Pancreas (tissue), 10 donors: ENCODE measurements at regions not wholly inside any gene's neighbourhood (a gene's known extent, or its start where the extent isn't known, plus 50 kb on each side); places are given as distances from the start of the nearest gene placed in this dataset.
"Not testable (repeated sequence)": the region's sequence is repeated elsewhere in the genome, so short reads cannot be mapped to it uniquely, and the experiment has no call there.

Experiments
- ATAC-seq, 4 donors: fragments of 200-7000 bp; cut with Tn5 transposase; one replicate each; pipeline versions ENCODE4 v1.8.0 to v1.9.1; 2020; ENCODE audit warnings: mild to moderate bottlenecking in 4 of 4, moderate library complexity in 4 of 4
- DNase-seq, 6 donors: peaks; one replicate each; pipeline ENCODE4 v3.0.0-alpha.2; 2020
- FAIRE-seq: peaks from 2 replicates; lab custom pipeline; 2012; peaks lifted over from hg19 to GRCh38; lab: Jason Lieb, UNC
- H3K27ac ChIP-seq, 4 donors: fragments of 200-600 bp; sonication (generic); 1 replicate in 3 of 4; 2 replicates in 1 of 4; pipeline versions ENCODE4 v1.5.0 to v1.8.0; 2020
- H3K27me3 ChIP-seq, 4 donors: fragments of 200-600 bp; one replicate each; pipeline ENCODE4 v1.8.0; 2021
- H3K36me3 ChIP-seq, 3 donors: fragments of 200-600 bp; sonication (generic) in 1 of 3; one replicate each; pipeline versions ENCODE4 v1.5.0 to v1.8.0; 2020 to 2021
- H3K4me1 ChIP-seq, 3 donors: fragments of 200-600 bp; one replicate each; pipeline ENCODE4 v1.8.0; 2021
- H3K4me3 ChIP-seq, 4 donors: fragments of 200-600 bp; sonication (generic) in 2 of 4; one replicate each; pipeline versions ENCODE4 v1.5.0 to v1.8.0; 2020 to 2021
- H3K9me3 ChIP-seq, 4 donors: fragments of 200-600 bp; one replicate each; pipeline ENCODE4 v1.8.0; 2021
- CTCF ChIP-seq, 4 donors: fragments of 200-600 bp; sonication (generic) in 3 of 4; IDR thresholded peaks; one replicate each; pipeline versions ENCODE4 v1.5.0 to v1.8.0; 2021; ENCODE audit warnings: antibody characterized with exemption in 4 of 4
- WGBS, 2 donors: extraction: QIAGEN DNeasy Blood & Tissue Kit; methylation state at CpG; one replicate each; pipeline ENCODE4 v1.1.7; 2013; 5-methylcytosine and 5-hydroxymethylcytosine counted together
- intact Hi-C, 3 donors: fragments of 100-400 bp; cut with DNase I; formaldehyde crosslinking; loops; one replicate each; pipeline versions ENCODE4 v1.11.1 to v1.14.2; 2022
- donor health status: healthy with polysubstance abuse.
- donor health status: DM: no; HTN: no; CAD: no; lungs with moderate emphysema.
- donor health status: DM: no; HTN: no; CAD: no.
- donor health status: control.
- donor health status: control.
- donor health status: Bipolar disorder and iron deficiency.
- donor health status: DM: yes; HTN: yes; CAD: no.
- donor health status: DM: no; HTN: no; CAD: no.
- donor health status: DM: no; HTN: no; CAD: no.
- donor health status: DM: yes; HTN: yes; CAD: no.

DNA sequence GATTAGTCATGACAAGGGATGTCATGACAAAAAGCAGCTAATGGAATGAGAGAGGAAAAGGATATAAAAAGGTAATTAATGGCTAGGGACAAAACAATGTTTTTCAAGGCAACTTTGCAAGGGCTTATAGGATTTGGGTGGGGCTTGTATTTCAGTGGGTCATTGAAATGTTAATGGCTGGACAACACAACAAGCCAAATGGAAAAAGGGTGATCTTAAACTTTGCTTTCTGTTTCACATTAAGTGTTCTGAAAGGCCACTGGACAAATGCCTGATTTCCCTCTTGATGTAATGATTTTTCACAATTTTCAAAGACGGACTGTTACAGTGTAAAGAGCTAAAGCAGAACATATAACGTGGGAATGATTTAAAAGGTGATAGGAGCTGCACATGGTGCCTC lies 345.0 kb downstream of the TUSC7 start:
- no peak for TF ChIP-seq CTCF (IDR thresholded peaks at IDR 0.05)
- H3K4me1 ChIP-seq, result peaks cover 0 to 6% (median 0%) of the 10 kb centered on the region in 3 donors
- H3K4me3 ChIP-seq, result no peak overlapping the region
- no peaks in the 10 kb centered on the region for H3K27me3 ChIP-seq
- H3K9me3 ChIP-seq, result no peaks in the 10 kb centered on the region
- intact Hi-C loops, result no loop called here
- 82 to 92% methylated on average over 2 of the region's 2 CpGs for WGBS, 2 donors
- DNase-seq (no peak), FAIRE-seq (no peak), ATAC-seq (no peak)
- H3K27ac ChIP-seq, result no peak overlapping the region
- no peaks in the 10 kb centered on the region for H3K36me3 ChIP-seq

DNA sequence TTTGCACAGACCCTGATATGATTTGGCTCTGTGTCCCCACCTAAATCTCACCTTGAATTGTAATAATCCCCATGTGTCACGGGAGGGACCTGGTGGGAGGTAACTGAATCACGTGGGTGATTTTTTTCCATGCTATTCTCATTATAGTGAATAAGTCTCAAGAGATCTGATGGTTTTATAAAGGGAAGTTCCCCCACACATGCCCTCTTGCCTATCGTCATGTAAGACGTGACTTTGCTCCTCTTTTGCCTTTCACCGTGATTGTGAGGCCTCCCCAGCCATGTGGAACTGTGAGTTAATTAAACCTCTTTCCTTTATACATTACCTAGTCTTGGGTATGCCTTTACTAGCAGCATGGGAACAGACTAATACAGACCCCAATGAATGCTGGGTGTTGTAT lies 347.4 kb downstream of the TUSC7 start:
- WGBS, 2 donors, result 84% methylated on average over 5 of the region's 5 CpGs

DNA sequence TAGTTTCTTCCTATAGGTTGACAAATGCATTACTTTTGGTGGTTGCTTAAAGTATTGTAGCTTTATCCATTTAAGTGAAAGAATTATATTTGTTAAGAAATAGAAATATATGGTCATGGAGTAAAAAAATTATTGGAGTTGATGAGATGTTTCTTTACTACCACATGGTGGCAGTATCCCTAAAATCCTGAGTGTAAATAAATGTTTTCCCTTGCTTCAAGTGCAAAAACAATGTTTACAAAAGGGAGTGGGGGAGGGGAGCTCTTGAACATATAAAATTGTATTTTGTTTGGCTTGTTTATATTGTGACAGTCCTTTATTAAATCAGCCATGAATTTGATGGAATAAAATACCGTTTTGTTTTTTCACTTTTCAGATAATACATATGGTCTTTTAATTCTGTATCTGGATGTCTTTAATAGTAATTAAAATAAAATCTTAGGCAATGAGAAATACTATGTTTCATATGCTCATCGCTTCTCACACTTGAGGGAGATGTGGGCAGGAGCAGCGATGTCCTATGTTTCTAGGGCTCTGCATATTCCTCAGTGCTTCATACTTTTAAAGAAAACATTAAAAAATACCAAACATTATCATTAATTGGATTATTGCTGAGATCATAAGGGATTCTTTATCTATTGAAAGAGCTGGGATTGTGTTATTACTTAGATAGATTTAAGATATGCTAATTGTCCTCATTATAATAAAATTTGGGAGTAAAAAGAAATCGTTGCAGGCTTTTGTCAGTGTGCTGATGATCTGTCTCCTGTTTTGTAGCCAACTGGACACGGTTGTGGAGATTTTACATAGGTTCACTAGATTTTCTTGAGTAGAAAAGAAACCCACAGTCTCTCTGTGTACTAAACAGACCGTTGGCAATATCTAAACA lies 349.7 kb downstream of the TUSC7 start:
- Histone ChIP-seq H3K36me3 (no peaks in the 10 kb centered on the region), H3K27ac (no peak overlapping the region), H3K4me3 (no peak overlapping the region), H3K27me3 (no peaks in the 10 kb centered on the region), H3K4me1 (peaks cover 0 to 9% (median 0%) of the 10 kb centered on the region in 3 donors), H3K9me3 (no peaks in the 10 kb centered on the region)
- DNase-seq (no peak), FAIRE-seq (peak; percentile 73), ATAC-seq (peak; percentile 46 to 84 (median 73))
- intact Hi-C loops, result no loop called here
- TF ChIP-seq CTCF (IDR thresholded peaks at IDR 0.05), result peak in 3 of 4 donors; percentile 43 to 57 (median 51)
- WGBS, 2 donors, result 44 to 54% methylated on average over 6 of the region's 6 CpGs

More for the DNA sequence above, 347.4 kb downstream of the TUSC7 start:
- intact Hi-C loops, H3K27me3 ChIP-seq, H3K36me3 ChIP-seq, DNase-seq, H3K4me1 ChIP-seq, H3K27ac ChIP-seq, ATAC-seq, H3K4me3 ChIP-seq, H3K9me3 ChIP-seq, FAIRE-seq: not testable (repeated sequence)

- no peaks in the 10 kb centered on the region for H3K27me3 ChIP-seq
- H3K9me3 ChIP-seq, result no peaks in the 10 kb centered on the region
- H3K4me3 ChIP-seq, result no peak overlapping the region
- peak; percentile 34 to 69 (median 50) for ATAC-seq
- 32 to 60% methylated on average over 3 of the region's 3 CpGs for WGBS, 2 donors
- no peak for DNase-seq
- intact Hi-C loops, result no loop called here
- peaks cover 0 to 9% (median 0%) of the 10 kb centered on the region in 3 donors for H3K4me1 ChIP-seq
- no peak for FAIRE-seq
- H3K27ac ChIP-seq, result no peak overlapping the region
- TF ChIP-seq CTCF (IDR thresholded peaks at IDR 0.05), result no peak
- no peaks in the 10 kb centered on the region for H3K36me3 ChIP-seq
These were observed 350.3 kb downstream of the TUSC7 start for GRCh38 chr3:117059956-117060270.

- H3K27ac ChIP-seq, result no peak overlapping the region
- no peak for TF ChIP-seq CTCF (IDR thresholded peaks at IDR 0.05)
- ATAC-seq, result peak in 3 of 4 donors; percentile 19 to 78 (median 37)
These were observed 354.4 kb downstream of the TUSC7 start for GRCh38 chr3:117063930-117064329.

More at GRCh38 chr3:117063930-117064329, 354.4 kb downstream of the TUSC7 start:
- 63 to 70% methylated on average over 1 of the region's 1 CpG for WGBS, 2 donors
- no peaks in the 10 kb centered on the region for H3K27me3 ChIP-seq
- H3K4me3 ChIP-seq, result no peak overlapping the region
- H3K36me3 ChIP-seq, result no peaks in the 10 kb centered on the region
- H3K9me3 ChIP-seq, result no peaks in the 10 kb centered on the region
- DNase-seq (no peak), FAIRE-seq (no peak)
- intact Hi-C loops, result no loop called here
- H3K4me1 ChIP-seq, result peaks cover 0 to 9% (median 0%) of the 10 kb centered on the region in 3 donors
